Sciatic nerve (tissue), 2 donors: ENCODE measurements at regions not wholly inside any gene's neighbourhood (a gene's known extent, or its start where the extent isn't known, plus 50 kb on each side); places are given as distances from the start of the nearest gene placed in this dataset.

Source experiments
- ATAC-seq: fragments of 200-7000 bp; cut with Tn5 transposase; one replicate; pipeline ENCODE4 v1.9.1; 2020; ENCODE audit warnings: mild to moderate bottlenecking, moderate library complexity
- DNase-seq: peaks from one replicate; pipeline ENCODE4 v3.0.0-alpha.2; 2020; ENCODE audit warnings: low spot score
- intact Hi-C: fragments of 100-400 bp; cut with DNase I; formaldehyde crosslinking; loops from one replicate; pipeline ENCODE4 v1.14.2; 2022
- donor health status: DM: no; HTN: no; CAD: no.
- donor health status: DM: no; HTN: no; CAD: no.

DNA sequence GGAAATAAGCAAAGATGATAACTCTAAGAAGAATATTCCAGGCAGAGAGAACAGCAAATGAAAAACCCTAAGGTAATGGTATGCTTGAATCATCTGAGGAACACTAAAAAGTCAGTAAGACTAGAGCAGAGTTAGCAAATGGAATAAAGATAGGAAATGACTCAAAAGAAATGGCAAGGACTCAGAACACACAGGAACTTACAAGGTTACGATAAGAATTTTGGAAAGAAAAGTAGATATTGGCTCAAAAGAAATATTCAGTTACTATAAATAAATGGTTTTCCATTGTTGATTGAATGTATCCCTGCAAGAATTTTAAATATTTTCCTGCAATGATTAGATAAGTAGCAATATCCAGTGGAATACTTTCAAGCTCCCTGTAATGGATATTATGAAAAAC lies 705.8 kb downstream of the C12orf50 start:
- no peak for ATAC-seq
- intact Hi-C loops = no loop called here
- no peak for DNase-seq

DNA sequence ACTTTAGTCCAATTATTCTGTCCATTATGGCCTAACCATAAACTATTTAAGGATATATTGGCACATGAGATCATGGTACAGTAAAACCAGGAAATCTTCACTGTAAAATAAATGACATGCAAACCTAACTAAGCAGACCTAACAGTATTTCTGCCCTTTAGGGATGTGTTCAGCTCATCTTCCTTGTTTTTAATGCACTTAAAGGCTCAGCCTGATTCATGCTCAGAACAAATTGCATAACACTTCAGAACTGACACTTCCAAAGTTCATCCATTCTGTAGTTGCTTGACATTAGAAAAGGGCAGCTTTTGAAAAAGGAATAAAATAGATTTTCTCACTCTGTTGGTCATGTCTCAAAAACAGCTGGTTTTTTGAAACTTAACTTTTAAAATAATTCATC lies 708.5 kb downstream of the C12orf50 start:
- ATAC-seq (no peak), DNase-seq (no peak)
- intact Hi-C loops = no loop called here

DNA sequence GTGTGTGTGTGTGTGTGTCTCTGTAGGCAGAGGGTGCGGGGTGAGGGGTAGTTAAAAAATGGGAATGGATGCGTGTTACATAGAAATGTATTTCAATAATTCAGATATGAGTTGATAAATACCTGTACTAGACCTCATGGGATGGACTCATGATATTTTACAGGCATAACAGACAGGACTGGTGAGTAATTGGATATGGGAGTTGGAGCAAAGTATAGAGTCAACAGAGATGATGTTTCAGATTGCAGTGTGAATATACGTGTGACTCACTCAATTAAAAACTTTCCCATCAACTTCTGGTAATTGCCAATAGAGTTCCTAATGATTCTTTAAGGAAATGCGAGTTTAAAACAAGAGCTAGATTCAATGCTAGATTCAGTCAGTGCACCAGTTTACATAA lies 711.9 kb downstream of the C12orf50 start:
- ATAC-seq (no peak), DNase-seq (no peak)
- intact Hi-C loops = no loop called here

DNA sequence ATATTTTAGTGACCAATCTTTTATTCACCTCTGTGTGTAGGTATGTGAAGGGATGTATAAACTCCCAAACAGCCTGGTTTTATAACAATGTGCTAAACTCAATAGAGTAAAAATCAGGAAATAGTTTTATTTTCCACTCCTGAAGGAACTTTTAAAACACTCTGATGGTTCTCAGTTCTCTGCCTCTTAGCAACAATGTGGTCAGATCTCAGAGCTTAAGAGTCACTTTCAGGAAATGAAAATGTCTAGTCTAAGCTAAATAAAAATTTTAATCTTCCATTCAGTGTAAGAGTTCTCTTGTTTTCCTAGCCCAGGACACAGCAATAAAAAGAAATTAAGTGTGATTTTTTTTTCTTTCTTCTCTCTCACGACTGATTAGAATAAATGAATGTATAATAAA lies 718.0 kb downstream of the C12orf50 start:
- DNase-seq (no peak), ATAC-seq (peak; percentile 75)
- intact Hi-C loops = no loop called here

DNA sequence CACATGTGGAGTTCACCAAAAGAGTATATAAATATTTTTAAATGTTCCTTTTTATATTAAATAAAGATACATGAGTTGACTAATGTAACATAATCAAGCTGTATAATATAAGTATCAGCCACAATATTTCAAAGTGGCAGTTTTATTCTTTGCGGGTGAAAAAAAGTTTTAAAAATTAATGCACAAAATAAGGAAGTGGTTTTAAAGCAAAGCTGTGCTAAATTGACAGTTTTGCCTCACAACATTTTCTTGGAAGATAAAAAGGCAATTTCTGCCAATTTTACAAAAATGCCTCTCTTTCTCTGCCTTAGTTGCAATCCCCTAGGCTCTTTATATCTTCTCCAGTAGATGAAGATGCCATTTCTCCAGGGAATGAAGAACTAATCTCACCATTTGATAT lies 719.1 kb downstream of the C12orf50 start:
- ATAC-seq = no peak
- no peak for DNase-seq
- intact Hi-C loops = no loop called here

DNA sequence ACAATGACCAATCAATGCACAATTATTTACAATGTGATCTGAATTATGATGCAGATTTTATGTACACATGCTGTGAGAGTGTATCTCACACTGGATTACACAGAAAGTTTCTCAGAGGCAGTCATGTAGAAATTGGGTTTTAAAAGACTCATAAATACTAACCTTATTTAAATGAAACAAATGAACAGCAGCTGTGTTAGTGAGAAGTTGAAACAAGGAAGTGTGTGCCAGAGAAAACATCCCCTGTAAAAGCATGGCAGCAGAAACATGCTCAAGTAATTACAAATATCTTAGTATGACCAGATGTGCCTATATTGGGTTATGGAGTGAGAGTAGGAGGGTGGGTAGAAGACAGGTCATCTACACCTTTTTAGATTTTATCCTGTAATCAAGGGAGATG lies 723.7 kb downstream of the C12orf50 start:
- ATAC-seq = no peak
- intact Hi-C loops = no loop called here

DNA sequence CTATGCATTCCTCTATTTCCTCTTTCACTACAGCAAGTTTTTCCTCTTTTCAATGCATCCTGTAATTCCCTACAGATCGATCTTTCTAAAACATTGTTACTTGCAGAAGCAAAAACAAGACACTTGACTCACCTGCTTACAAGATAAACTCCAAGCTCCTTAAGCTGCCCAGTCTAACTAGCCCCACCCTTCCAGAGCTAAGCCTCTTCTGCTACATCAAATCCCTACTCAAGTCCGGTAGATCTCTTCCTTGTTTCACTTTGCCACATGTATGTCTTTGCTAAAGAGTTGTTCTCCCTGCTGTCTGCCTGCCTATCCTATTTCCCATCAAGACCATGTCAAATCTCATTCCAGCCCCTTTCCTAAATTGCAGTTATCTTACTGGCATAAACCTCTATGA lies 724.8 kb downstream of the C12orf50 start:
- intact Hi-C loops = no loop called here
- ATAC-seq (no peak), DNase-seq (no peak)

More for the DNA sequence above, 723.7 kb downstream of the C12orf50 start:
- no peak for DNase-seq

DNA sequence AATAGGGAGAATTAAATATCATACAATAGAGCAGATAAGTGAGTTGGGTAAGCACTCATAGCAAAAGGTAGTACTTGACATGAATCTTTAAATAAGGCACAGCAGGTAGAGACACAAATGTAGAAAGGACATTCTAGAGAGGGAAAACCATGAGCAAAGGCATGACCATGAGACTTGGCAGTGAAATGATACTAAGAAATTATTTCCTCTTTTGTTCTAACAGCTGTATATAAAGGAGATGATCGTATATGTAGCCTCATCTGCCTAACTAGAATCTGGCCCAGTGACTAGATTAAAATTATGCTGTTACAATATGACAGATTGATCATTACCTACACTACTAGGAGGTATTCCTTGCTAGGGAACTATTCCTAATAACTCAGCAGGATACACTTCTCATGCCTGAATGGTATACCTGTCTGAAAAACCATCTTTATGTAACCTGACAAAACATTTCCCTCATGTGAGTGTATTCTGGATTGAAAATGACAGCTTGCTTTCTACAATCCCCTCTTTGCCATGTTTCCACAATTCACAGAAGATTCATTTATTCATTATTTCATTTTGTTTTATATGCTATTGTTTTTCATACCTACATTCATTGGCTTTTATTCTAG lies 725.7 kb downstream of the C12orf50 start:
- DNase-seq = no peak
- ATAC-seq = no peak
- intact Hi-C loops = no loop called here

DNA sequence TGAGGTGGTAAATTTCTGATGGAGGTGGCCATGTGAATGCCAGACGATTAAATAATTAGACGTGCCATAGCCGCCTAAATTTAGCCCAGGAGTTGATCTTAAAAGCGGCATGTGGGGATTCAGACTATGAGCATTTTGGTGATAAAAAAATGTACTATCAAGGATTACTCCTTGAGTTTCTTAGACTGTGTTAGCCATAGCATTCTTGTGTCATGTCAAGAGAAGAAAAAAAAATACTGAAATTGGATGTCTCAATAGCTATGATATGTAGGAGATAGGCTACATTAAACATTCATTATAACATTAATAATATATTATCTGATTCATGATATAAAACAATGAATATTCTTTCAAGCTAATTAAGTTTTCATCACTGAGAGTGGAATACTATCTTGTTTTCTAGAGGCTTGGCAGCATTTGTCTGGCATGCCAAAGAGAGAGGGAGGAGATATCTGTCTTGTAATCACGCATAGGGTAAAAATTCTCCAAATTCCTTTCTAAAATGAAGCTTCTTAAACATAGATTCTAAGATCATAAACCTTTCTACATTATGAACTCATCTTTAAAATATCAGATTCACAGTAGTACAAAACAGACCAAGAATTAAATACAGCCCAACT lies 727.0 kb downstream of the C12orf50 start:
- ATAC-seq (no peak), DNase-seq (no peak)
- intact Hi-C loops = no loop called here

DNA sequence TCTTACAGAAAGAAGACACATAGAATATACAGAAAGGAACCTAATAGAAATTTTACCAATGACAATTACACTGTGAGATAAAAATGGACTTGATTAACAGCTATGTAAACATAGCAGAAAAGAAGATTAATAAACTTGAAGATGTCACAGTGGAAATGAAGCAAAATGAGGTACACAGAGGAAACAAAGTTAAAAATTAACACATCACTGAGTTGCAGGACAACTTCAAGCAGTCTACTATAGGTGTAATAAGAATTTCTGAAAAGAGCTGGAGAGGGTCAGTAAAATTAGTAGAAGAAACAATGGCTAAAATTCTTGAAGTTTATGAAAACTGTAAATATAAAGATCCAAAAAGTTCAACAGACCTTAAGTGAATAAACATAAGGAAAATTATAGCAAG lies 738.7 kb downstream of the C12orf50 start:
- no peak for DNase-seq
- intact Hi-C loops = no loop called here
- no peak for ATAC-seq

DNA sequence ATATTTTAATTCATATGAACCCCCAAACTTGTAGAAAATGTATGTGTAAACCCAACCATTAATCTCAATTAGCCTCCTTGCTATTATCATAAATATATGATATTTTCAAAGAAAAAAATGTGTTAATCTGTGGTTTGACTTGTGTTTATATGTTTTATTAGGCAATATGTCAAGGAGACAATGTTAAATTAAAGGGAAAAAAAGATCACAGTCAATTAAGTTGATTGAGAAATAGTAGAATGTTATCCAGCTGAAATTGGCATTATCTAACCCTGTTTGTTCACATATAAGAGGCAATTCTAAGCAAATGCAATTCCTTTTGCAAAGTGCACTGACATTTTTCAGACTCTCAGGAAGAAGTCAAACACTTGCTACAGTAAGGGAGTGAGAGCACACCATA lies 745.3 kb downstream of the C12orf50 start:
- intact Hi-C loops = no loop called here
- DNase-seq (no peak), ATAC-seq (no peak)

DNA sequence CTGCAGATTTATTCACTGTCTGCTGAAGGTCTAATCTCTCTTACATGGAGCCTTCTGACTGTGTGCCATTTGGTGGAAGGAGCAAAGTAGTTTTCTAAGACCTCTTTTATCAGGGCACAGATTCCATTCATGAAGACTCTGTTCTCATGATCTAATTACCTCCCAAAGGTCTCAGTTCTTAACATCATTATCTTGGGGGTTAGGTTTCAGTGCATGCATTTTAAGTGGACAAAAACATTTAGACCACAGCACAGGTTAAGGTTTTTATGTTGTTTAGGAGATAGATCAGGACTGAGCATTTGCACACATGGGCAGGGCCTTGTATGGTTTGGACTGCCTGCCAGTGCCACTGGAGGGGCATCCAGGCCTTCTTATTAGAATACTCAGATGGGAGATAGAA lies 746.1 kb downstream of the C12orf50 start:
- intact Hi-C loops = no loop called here
- ATAC-seq = no peak
- no peak for DNase-seq

DNA sequence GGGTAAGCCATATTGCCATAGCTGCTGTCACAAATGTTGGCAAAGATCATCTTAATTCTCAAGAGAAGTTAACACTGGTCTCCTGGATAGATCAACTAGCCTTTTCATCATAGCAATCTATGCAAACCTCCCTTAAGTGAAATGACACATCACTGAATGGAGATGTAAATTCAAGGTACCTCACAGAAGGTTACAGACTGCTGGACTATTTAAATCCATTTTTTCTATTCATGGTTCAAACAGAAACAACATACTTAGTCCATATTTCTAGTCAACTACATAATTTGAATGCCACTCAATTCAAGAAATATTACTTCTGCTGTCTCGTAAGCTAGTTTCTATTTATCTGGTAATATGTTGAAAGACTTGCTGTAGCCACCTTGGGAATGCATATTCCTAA lies 748.3 kb downstream of the C12orf50 start:
- intact Hi-C loops = no loop called here
- DNase-seq (no peak), ATAC-seq (no peak)

DNA sequence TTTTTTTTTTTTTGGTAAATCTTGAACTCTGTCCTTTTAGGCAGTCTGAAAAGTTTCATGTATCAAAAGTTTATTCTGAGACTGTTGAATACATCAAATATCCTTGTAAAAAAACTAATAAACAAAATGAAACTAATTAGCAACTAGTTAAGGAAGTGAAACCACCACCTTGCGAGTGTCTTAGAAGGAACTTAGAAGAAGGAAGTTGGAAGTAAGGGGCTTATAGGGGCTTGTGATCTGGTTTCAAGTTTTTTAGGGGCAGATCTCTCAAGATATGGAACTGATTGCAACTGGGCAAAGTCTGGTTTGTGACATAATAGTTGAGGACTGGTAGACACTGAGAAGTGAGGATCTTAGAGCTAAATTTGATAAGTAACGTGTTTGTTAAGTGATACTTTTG lies 748.8 kb downstream of the C12orf50 start:
- DNase-seq = no peak
- ATAC-seq = no peak
- intact Hi-C loops = no loop called here

DNA sequence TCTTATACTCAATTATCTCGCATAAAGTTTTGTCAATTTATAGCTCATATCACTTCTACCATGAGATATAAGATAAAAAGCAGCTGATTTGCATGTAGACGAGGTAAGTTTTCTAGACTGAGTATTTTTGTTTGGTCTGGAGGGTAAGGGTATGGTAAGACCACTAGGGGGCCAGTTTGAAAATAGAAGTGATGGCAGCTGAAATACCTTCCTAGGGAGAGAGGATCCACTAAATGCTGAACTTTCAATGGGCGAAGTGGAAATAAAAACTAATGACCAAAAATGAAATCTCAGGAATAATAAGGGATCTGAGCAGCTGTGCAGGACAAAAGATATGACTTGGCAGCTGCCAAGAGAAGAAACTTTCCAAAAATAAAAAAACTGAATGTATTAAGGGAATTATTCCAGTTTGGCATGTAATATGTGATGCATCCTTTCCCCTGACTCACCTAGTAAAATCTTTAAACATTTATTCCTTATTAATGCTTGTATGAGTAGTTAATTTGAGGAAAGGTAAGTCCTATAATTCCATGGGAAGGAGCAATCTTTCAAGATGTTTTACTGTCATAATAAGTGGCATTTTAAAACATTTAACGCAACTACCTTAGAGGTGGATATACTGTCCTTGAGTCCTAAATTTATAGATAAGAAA lies 754.5 kb downstream of the C12orf50 start:
- intact Hi-C loops = no loop called here
- no peak for DNase-seq
- no peak for ATAC-seq

DNA sequence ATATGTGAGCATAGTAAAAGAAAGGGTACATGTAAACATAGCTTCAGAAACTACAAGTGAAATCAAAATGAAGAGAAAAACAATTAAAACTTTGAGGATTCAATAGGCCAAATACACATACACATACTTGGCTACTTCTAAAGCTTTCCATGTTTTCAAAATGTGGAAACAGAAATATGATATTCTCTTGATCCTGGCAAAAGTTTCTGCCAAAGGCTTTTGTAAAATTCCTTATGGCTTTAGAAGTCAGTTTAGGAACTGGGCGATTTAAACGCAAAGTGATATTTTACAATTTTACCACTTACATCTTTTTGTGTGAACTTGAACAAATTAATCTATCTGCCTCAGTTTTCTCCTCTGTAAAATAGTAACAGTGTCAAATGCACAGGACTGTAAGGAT lies 756.4 kb downstream of the C12orf50 start:
- intact Hi-C loops = no loop called here
- ATAC-seq (no peak), DNase-seq (no peak)

DNA sequence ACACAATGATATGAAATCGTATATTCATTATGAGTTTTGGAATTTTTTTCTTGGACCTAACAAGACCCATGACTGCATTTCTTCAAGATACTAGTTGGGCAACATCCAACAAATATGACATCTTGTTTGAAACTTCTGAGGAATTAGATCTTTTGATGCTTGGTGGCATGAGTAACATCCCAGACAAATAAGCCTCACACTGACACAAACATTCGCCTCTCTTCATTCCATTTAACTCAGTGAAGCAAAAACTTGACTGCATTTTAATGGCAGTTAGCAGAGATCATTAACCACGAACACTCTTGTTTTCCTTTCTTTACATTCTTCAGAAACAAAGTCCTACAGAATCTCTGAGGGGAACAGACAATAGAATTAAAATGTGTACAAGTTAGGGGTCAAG lies 758.3 kb downstream of the C12orf50 start:
- intact Hi-C loops = no loop called here
- no peak for ATAC-seq
- no peak for DNase-seq

DNA sequence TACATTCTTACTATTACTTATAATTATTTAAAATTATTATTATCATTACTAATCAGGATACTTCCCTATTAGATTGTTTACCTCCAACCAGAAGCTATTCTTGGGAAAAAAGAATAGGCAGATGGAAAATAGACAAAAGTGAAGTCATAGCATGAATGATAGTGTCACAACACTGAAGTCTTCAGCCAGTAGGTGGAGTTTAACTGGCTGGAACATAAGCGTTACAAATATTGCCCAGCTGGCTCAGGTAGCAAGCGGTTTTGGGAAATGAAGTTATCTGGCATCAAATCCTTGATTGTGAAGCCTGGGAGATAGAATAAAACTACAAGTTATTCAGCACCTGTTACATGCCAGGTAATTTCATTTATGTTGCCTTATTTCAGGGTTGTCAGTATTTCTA lies 762.9 kb downstream of the C12orf50 start:
- intact Hi-C loops = no loop called here
- no peak for DNase-seq
- no peak for ATAC-seq

DNA sequence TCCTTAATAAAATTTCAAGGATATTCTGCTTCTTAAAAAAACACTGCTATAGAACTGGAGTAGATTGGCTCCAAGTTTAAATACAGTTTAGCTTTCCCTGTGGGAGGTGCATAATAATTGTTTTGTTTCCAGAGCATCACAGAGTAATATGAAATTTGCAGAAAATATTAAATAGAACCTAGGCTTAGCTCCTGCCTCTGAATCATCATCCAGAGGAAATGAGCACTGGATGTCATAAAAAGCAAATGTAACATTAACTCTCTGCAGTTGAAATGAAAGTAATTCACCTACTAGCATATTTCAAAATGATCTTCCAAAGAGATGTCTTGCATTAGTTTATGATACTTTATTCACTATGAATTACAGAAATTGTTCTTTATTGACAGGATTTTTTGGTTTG lies 769.8 kb downstream of the C12orf50 start:
- ATAC-seq (no peak), DNase-seq (no peak)
- intact Hi-C loops = no loop called here

DNA sequence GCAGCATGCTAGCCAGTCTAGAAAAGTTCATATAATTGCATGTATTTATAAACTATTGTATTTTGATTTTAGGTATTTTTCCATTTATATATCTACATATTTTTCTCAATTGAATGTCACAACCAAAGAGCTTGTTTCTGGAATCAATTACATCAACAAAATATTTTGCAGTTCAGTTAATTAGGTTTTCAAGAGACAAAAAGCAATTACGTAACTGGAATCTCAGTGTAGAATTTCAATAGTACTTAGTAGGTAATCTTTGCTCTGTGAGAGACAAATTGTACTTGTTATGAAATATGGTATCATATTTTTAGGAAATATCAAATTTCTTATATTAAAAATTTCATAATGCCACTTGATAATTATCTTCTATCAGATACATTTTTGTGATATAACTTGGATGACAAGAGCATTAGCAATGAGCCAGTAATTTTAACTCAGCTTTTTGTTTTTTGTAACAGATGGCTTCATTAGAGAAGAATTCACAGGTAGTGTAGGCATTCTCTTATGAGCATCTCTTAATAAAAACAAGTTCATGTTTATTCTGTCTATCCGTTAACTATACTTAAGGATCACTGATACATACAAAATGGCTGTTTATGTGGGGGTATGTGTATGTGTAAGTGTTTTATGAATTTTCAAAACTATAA lies 774.7 kb downstream of the C12orf50 start:
- intact Hi-C loops = no loop called here
- ATAC-seq (no peak), DNase-seq (no peak)
